ENCODE measurements at regions not wholly inside any gene's neighbourhood (a gene's known extent, or its start where the extent isn't known, plus 50 kb on each side); places are given as distances from the start of the nearest gene placed in this dataset.

DNA sequence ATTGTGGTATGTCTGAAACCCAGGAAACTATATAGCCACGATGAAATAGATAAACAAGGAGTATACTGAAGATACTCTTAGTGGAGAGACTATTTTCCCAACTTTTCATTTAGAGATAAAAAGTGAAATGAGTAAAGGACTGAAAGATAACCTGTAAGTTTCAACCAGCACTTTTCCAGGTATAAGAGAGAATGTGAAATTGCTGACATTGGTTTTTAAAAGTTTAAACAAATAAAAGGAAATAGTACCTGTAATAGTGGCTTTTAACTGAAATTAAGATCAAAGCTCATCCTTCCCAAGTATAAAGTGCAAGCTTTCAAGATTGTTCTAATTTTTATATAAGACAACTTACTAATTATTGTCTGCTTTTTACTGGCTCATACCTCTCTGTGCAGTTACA lies 130.2 kb upstream of the CCN2 start (continued):
- TF ChIP-seq, protein P1, sequence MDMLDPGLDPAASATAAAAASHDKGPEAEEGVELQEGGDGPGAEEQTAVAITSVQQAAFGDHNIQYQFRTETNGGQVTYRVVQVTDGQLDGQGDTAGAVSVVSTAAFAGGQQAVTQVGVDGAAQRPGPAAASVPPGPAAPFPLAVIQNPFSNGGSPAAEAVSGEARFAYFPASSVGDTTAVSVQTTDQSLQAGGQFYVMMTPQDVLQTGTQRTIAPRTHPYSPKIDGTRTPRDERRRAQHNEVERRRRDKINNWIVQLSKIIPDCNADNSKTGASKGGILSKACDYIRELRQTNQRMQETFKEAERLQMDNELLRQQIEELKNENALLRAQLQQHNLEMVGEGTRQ (IDR thresholded peaks at IDR 0.05; ENCODE audit: low read length): no peak
- TF ChIP-seq CHD2 (IDR thresholded peaks at IDR 0.05; ENCODE audit: low read length) (no peak), SIN3A (conservative IDR thresholded peaks at IDR 0.05 in 1 of 2, IDR thresholded peaks at IDR 0.05 in 1 of 2; ENCODE audit: low read depth in 1 of 2, low read length in 2 of 2) (no peak), KDM4A (IDR thresholded peaks at IDR 0.05; ENCODE audit: low read depth, low read length, severe bottlenecking) (no peak)
- TF ChIP-seq, protein P2, sequence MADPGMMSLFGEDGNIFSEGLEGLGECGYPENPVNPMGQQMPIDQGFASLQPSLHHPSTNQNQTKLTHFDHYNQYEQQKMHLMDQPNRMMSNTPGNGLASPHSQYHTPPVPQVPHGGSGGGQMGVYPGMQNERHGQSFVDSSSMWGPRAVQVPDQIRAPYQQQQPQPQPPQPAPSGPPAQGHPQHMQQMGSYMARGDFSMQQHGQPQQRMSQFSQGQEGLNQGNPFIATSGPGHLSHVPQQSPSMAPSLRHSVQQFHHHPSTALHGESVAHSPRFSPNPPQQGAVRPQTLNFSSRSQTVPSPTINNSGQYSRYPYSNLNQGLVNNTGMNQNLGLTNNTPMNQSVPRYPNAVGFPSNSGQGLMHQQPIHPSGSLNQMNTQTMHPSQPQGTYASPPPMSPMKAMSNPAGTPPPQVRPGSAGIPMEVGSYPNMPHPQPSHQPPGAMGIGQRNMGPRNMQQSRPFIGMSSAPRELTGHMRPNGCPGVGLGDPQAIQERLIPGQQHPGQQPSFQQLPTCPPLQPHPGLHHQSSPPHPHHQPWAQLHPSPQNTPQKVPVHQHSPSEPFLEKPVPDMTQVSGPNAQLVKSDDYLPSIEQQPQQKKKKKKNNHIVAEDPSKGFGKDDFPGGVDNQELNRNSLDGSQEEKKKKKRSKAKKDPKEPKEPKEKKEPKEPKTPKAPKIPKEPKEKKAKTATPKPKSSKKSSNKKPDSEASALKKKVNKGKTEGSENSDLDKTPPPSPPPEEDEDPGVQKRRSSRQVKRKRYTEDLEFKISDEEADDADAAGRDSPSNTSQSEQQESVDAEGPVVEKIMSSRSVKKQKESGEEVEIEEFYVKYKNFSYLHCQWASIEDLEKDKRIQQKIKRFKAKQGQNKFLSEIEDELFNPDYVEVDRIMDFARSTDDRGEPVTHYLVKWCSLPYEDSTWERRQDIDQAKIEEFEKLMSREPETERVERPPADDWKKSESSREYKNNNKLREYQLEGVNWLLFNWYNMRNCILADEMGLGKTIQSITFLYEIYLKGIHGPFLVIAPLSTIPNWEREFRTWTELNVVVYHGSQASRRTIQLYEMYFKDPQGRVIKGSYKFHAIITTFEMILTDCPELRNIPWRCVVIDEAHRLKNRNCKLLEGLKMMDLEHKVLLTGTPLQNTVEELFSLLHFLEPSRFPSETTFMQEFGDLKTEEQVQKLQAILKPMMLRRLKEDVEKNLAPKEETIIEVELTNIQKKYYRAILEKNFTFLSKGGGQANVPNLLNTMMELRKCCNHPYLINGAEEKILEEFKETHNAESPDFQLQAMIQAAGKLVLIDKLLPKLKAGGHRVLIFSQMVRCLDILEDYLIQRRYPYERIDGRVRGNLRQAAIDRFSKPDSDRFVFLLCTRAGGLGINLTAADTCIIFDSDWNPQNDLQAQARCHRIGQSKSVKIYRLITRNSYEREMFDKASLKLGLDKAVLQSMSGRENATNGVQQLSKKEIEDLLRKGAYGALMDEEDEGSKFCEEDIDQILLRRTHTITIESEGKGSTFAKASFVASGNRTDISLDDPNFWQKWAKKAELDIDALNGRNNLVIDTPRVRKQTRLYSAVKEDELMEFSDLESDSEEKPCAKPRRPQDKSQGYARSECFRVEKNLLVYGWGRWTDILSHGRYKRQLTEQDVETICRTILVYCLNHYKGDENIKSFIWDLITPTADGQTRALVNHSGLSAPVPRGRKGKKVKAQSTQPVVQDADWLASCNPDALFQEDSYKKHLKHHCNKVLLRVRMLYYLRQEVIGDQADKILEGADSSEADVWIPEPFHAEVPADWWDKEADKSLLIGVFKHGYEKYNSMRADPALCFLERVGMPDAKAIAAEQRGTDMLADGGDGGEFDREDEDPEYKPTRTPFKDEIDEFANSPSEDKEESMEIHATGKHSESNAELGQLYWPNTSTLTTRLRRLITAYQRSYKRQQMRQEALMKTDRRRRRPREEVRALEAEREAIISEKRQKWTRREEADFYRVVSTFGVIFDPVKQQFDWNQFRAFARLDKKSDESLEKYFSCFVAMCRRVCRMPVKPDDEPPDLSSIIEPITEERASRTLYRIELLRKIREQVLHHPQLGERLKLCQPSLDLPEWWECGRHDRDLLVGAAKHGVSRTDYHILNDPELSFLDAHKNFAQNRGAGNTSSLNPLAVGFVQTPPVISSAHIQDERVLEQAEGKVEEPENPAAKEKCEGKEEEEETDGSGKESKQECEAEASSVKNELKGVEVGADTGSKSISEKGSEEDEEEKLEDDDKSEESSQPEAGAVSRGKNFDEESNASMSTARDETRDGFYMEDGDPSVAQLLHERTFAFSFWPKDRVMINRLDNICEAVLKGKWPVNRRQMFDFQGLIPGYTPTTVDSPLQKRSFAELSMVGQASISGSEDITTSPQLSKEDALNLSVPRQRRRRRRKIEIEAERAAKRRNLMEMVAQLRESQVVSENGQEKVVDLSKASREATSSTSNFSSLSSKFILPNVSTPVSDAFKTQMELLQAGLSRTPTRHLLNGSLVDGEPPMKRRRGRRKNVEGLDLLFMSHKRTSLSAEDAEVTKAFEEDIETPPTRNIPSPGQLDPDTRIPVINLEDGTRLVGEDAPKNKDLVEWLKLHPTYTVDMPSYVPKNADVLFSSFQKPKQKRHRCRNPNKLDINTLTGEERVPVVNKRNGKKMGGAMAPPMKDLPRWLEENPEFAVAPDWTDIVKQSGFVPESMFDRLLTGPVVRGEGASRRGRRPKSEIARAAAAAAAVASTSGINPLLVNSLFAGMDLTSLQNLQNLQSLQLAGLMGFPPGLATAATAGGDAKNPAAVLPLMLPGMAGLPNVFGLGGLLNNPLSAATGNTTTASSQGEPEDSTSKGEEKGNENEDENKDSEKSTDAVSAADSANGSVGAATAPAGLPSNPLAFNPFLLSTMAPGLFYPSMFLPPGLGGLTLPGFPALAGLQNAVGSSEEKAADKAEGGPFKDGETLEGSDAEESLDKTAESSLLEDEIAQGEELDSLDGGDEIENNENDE (IDR thresholded peaks at IDR 0.05; ENCODE audit: insufficient replicate concordance, low read length): no peak

Data from H1 (cell line).